Osteoblast (primary cell): ENCODE measurements at regions not wholly inside any gene's neighbourhood (a gene's known extent, or its start where the extent isn't known, plus 50 kb on each side); places are given as distances from the start of the nearest gene placed in this dataset.

Experiments used
- DNase-seq: peaks from one replicate; pipeline ENCODE4 v3.0.0; 2011; ENCODE audit warnings: low spot score, mixed read lengths; ENCODE audit not compliant: insufficient read length; ENCODE audit errors: missing footprints
- H2AFZ ChIP-seq: 2 replicates; pipeline ENCODE4 v1.6.0; 2011; ENCODE audit warnings: mild to moderate bottlenecking, low read length
- H3K27ac ChIP-seq: 2 replicates; pipeline ENCODE4 v1.5.1; 2011; ENCODE audit warnings: mild to moderate bottlenecking, low read depth, low read length, moderate library complexity
- H3K27me3 ChIP-seq: 2 replicates; pipeline ENCODE4 v1.6.0; 2012; ENCODE audit warnings: mild to moderate bottlenecking, control low read depth, inconsistent platforms, low read length, moderate library complexity; ENCODE audit not compliant: insufficient read depth
- H3K36me3 ChIP-seq: 2 replicates; pipeline ENCODE4 v1.5.1; 2011; ENCODE audit warnings: mild to moderate bottlenecking, low read length, control low read depth, moderate library complexity; ENCODE audit not compliant: insufficient read depth
- H3K4me1 ChIP-seq: 2 replicates; pipeline ENCODE4 v1.5.1; 2011; ENCODE audit warnings: mild to moderate bottlenecking, low read length, control low read depth, moderate library complexity; ENCODE audit not compliant: insufficient read depth
- H3K4me2 ChIP-seq: 2 replicates; pipeline ENCODE4 v1.6.0; 2011; ENCODE audit warnings: mild to moderate bottlenecking, low read length; ENCODE audit not compliant: insufficient read depth
- H3K4me3 ChIP-seq: fragments of 200-600 bp; sonication (generic); 3 replicates; pipeline ENCODE4 v1.5.1; 2012; ENCODE audit warnings: mild to moderate bottlenecking, low read length, inconsistent platforms; ENCODE audit not compliant: insufficient read depth
- H3K79me2 ChIP-seq: 2 replicates; pipeline ENCODE4 v1.6.0; 2012; ENCODE audit warnings: mild to moderate bottlenecking, low read length, control low read depth, inconsistent platforms; ENCODE audit not compliant: insufficient read depth
- H3K9me3 ChIP-seq: 2 replicates; pipeline ENCODE4 v1.5.1; 2011; ENCODE audit warnings: low read depth, low read length, control low read depth
- H4K20me1 ChIP-seq: 2 replicates; pipeline ENCODE4 v1.6.0; 2012; ENCODE audit warnings: mild to moderate bottlenecking, low read length, control low read depth; ENCODE audit not compliant: insufficient read depth
- CTCF ChIP-seq: IDR thresholded peaks from 2 replicates; pipeline ENCODE4 v1.5.1; 2011; ENCODE audit warnings: mild to moderate bottlenecking, low read depth, low read length, moderate library complexity; ENCODE audit errors: extremely low read depth

GRCh38 chr4:8730681-8731080 lies 138.1 kb downstream of the CPZ start:
- no peaks in the 10 kb centered on the region for H4K20me1 ChIP-seq
- H3K9me3 ChIP-seq = no peaks in the 10 kb centered on the region
- H3K4me1 ChIP-seq = no peaks in the 10 kb centered on the region
- H3K79me2 ChIP-seq = no peaks in the 10 kb centered on the region
- no peak overlapping the region for H2AFZ ChIP-seq
- TF ChIP-seq CTCF = no peak
- H3K27me3 ChIP-seq = no peaks in the 10 kb centered on the region
- peak; percentile 14 for DNase-seq
- H3K4me3 ChIP-seq = no peak overlapping the region
- no peak overlapping the region for H3K27ac ChIP-seq
- H3K36me3 ChIP-seq = no peaks in the 10 kb centered on the region
- no peak overlapping the region for H3K4me2 ChIP-seq

GRCh38 chr4:8730159-8730558 lies 137.6 kb downstream of the CPZ start:
- H3K9me3 ChIP-seq = no peaks in the 10 kb centered on the region
- H3K27me3 ChIP-seq = no peaks in the 10 kb centered on the region
- DNase-seq = no peak
- H3K36me3 ChIP-seq = no peaks in the 10 kb centered on the region
- no peaks in the 10 kb centered on the region for H3K4me1 ChIP-seq
- TF ChIP-seq CTCF = no peak
- H2AFZ ChIP-seq = no peak overlapping the region
- no peaks in the 10 kb centered on the region for H3K79me2 ChIP-seq
- no peaks in the 10 kb centered on the region for H4K20me1 ChIP-seq
- no peak overlapping the region for H3K4me3 ChIP-seq
- H3K4me2 ChIP-seq = no peak overlapping the region
- no peak overlapping the region for H3K27ac ChIP-seq

DNA sequence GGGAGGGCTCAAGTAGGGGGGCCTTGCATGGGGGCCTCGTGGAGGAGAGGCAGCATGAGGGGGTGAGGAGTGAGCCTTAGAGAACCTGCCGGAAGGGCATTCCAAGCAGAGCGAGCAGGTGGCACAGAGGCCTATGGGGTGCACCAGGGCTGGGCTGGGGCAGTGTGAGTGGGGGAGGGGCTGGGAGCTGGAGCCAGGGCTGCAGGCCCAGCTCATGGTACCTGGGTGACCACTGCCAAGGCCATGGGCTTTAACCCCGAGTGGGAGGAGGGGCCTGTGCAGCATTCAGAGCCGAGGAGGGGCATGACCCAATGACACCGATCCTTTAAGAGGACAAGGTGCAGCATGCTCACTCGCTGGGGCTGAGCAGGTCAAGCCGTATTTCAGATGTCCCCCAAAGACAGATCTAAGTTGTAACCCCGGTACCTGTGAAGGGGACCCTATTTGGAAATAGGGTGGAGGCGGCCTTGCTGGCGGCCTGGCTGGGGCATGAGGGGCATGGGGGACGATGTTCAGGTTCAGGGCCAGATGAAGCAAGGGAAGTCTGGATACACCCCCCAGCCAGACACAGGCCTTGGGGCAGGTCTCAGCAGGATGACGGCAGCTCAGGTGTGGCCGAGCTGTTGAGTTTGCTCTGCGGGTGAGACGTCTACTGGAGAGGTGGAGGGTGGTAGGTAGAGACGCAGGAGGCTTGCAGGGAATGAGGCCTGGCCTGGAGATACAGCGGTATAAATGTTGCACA lies 137.0 kb downstream of the CPZ start:
- no peaks in the 10 kb centered on the region for H3K79me2 ChIP-seq
- H3K27me3 ChIP-seq = no peaks in the 10 kb centered on the region
- no peaks in the 10 kb centered on the region for H4K20me1 ChIP-seq
- no peaks in the 10 kb centered on the region for H3K9me3 ChIP-seq
- no peak overlapping the region for H3K4me3 ChIP-seq
- no peak overlapping the region for H3K4me2 ChIP-seq
- no peaks in the 10 kb centered on the region for H3K4me1 ChIP-seq
- no peak overlapping the region for H3K27ac ChIP-seq
- no peak for TF ChIP-seq CTCF
- peak; percentile 55 for DNase-seq
- no peak overlapping the region for H2AFZ ChIP-seq
- H3K36me3 ChIP-seq = no peaks in the 10 kb centered on the region

DNA sequence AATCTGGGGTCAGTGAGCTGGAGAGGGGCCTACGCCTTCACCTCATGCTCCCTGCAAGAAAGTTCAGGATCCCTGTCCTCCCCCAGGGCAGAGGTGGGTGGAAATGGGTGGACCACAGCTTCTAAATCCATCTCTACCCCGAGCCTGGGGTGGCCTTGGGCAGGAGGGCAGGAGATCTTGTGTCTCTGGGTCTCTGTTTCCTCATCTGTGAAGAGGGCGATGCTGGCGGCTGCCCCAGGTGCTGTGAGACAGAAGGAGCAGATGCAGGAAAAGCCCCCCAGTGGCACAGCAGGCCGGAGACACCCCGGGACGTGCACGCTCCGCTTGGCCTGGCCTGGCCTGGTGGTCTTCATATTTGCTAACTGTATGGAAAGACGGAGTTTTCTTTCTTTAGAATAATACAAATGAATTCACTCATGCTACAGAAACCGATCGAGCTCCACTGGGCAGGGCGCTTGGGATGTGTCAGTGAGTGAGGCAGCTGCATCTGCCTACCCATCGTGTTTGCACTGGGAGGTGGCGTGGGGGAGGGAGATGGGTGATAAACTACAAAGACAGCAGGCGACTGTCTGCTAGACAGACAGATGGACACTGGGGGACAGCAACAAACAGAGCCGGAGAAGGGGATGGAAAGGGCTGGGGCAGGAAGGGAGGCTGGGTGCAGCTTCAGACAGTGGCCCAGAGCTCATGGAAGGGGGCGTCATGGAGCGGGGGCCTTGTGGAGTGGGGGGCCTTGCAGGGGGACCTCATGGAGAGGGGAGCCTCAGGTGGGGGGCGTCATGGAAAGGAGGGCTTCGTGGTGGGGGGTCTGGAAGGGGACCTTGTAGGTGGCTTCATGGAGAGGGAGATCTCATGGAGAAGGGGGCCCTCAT lies 136.2 kb downstream of the CPZ start:
- no peak overlapping the region for H3K4me2 ChIP-seq
- no peaks in the 10 kb centered on the region for H3K36me3 ChIP-seq
- no peaks in the 10 kb centered on the region for H4K20me1 ChIP-seq

More for the DNA sequence above, 136.2 kb downstream of the CPZ start:
- Histone ChIP-seq H3K4me1 (no peaks in the 10 kb centered on the region), H3K27me3 (no peaks in the 10 kb centered on the region), H3K4me3 (no peak overlapping the region), H3K27ac (no peak overlapping the region), H2AFZ (no peak overlapping the region), H3K79me2 (no peaks in the 10 kb centered on the region), H3K9me3 (no peaks in the 10 kb centered on the region)
- TF ChIP-seq CTCF = no peak
- DNase-seq = peak; percentile 57
